GM18909 (cell line): ENCODE measurements at regions not wholly inside any gene's neighbourhood (a gene's known extent, or its start where the extent isn't known, plus 50 kb on each side); places are given as distances from the start of the nearest gene placed in this dataset.
"Not testable (repeated sequence)": the region's sequence is repeated elsewhere in the genome, so short reads cannot be mapped to it uniquely, and the experiment has no call there.

Source experiments
- ATAC-seq: cut with Tn5 transposase; IDR thresholded peaks from one replicate; pipeline ENCODE4 v1.9.1; 2021; ENCODE audit warnings: mild to moderate bottlenecking; ENCODE audit not compliant: unreplicated experiment, poor library complexity

DNA sequence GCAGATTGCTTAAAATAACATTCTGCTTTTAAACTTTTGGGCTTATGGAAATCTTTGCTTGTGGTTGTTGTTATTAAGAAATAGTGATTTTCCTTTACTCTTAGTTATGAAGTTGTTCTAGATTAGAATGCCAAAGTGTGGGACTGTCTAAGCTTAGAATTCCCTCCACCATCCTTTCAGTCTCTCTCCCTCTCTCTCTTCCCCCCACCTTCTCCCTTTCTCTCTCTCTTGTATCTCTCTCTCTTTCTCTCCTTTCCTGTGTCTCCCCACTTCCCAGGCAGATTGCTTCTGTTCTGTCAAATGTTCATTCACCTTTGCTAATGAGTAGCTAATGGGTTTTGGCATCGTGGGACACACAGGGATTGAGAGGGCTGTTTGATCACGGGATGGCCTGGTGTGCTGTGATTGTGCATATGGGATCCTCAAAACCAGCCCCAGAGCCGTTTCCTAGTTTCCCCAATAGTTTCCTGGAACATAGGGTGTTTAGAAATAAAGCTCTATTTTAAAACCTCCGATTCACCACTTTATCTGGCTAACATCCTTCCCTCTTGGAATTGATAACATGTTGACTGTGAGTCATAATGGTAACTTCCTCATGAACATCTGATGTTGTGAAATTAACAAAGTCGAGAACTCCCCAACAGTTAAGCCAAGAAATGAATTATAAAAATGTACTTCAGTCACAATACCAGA is 502.6 kb downstream of the TMEM114 start:
- ATAC-seq, result no peak

DNA sequence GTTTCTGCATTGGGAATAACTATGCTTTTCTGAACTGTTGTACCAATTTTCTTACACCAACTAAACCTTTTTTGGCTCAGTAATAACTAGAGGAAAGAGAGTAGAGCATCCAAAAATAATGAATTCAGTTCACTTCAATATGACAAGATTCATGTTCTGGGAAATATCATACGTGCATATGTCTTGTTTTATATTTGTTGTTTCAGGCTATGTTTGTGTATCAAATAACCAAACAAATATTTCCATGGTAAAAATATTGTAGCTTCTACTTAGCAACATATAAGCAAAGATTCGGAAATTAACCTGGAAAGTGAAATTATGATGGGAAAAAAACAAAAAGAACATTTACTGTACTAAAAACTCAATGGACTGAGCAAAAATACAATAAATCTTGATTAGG is 503.2 kb downstream of the TMEM114 start:
- no peak for ATAC-seq

DNA sequence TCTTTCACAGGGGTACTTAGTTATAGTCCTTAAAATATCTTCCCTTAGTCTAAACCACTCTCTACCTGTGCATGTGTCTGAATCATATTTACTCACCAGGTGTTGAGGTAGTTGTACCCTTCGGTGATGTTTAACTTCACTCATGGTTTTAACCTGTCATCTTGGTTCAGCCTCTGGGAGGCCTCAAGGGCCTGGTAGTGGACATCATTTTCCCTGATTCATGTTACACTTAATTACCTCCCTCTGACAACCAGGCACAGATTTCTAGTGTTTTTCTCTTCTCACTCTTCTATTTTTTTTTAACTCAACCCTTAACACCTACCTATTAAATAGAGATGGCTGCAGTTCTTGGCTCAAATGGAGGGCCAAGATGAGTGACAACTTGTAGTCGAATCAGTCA is 505.4 kb downstream of the TMEM114 start:
- ATAC-seq, result no peak

DNA sequence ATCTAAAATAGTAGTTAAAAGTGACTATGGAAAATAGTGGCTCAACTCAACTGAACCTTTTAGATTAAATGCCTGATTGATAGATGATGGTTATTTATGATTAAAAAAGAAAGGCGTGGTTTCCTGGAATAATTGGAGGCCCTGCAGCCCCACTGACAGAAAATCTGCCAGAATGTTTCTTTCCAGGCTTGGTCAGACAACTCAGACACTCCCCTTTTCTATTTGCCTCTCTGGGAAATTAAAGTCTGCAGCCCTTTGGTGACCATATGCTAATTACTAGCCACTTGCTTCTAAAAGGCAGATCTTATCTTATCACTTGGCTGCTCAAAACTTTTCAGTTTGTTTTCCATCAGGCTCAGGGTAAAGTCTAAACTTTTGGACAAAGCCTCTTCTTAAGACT is 506.0 kb downstream of the TMEM114 start:
- no peak for ATAC-seq

DNA sequence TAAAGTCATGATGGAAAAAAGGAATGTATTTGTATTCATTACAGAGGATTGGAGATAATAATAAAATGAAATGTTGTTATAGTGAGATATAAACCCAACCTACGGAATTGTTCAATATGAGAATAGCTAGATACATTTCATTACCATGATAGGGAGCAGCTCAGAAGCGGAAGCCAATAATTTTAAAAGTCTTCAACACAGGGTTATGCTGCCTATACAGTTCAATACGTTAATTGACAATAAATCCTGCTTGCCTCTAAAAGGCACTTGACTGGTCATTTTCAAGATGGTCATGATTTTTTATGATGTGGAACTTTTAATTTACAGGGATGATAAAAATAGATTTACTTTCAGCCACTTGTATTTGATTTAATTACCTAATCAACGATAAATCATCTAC is 506.8 kb downstream of the TMEM114 start:
- no peak for ATAC-seq

DNA sequence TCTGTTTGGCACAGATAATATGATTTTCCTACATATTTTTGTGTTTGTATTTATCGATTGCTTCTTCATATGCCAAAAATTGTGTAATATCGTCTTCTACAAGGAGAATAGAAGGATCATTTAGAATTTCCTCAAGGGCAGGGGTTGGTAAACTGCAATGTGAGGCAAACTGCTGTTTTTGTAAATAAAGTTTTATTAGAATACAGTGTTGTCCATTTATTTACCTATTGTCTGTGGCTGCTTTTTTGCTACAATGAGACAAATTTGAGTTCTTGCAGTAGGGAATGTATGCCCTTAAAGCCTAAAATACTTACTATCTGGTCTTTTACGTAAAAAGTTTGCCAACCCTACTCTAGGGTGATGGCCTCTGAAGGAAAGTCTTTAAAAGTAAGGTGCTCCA is 509.5 kb downstream of the TMEM114 start:
- ATAC-seq, result no peak

DNA sequence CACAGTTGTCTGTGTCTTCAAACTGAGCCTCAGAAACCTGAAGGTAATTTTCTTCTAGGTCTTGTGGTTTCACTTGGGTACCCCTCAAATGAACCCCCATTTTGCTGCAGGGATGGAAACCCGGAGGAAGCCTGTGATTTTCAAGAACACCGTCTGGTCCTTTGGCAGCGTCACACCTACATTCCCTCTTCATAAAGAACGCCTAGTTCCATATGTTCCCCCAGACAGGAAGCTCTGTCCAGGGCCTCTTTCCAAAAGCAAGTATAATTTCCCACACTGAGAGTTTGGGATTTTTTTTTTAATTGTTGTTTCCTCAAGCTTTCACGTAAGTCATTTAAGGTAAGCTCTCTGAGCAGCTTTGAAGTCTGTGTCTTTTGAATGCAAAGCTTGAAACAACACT is 515.0 kb downstream of the TMEM114 start:
- no peak for ATAC-seq

DNA sequence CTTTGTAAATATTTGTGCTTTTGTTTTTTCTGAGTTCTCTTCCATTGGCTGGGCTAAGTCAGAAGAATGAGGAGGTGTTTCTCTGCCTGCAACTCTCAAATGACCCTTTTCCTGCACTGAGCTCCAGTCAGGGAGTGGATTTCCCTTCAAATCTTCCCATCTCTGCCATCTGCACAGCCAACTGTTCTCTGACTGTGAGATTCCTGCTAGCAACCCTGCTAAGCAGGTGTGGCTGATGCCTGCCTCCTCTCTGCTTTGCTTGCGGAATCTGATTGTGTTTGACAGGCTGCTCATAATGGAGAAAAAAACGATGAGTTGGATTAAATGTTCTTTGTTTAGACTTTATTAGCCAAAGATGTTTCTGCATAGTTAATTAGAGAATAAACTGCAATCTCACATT is 519.8 kb downstream of the TMEM114 start:
- no peak for ATAC-seq

DNA sequence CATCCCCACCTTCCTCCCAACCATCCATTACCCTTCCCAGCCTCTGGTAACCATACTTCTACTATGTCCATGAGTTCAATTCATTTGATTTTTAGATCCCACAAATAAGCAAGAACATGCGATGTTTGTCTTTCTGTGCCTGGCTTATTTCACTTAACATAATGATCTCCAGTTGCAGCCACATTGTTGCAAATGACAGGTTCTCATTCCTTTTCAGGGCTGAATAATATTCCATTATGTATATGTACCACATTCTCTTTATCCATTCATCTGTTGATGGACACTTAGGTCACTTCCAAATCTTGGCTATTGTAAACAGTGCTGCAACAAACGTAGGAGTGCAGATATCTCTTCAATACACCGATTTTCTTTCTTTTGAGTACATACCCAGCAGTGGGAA is 522.1 kb downstream of the TMEM114 start:
- not testable (repeated sequence) for ATAC-seq

DNA sequence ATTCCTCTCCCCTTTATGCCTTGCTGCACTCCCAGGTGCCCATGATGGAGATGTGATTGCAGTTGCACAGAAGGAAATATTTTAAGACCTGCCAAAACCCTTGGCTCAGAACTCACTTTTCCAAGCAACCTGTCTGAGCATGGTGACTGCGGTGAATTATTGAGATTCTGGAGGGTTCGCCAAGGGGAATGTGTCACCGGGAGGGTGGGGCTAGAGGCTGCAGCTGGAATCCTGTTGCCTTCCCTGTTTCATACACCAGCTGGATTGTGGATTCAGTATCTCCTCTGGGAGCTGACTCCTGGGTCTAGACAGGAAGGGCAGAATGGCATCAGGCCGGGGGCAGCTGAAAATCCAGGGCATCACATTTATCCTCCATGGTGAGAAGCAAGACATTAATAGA is 527.2 kb downstream of the TMEM114 start:
- no peak for ATAC-seq

DNA sequence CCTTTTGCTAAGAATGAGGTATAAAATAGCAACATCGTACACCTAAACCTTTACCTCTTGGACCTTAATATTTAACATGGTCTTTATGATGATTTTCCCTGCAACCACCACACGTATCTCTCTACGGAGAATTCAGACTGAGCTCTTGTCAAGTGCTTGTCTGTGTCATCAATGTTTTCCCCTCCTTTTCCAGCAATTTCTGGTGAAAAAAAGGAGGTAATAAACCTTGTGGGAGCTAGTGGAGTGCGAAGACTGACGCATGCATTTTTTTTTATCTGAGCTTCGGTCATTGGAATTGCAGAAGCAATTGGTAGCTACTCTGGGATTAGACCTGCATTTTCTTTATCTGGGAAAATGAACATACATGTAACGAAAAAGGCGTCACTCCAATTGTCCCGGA is 527.6 kb downstream of the TMEM114 start:
- no peak for ATAC-seq

DNA sequence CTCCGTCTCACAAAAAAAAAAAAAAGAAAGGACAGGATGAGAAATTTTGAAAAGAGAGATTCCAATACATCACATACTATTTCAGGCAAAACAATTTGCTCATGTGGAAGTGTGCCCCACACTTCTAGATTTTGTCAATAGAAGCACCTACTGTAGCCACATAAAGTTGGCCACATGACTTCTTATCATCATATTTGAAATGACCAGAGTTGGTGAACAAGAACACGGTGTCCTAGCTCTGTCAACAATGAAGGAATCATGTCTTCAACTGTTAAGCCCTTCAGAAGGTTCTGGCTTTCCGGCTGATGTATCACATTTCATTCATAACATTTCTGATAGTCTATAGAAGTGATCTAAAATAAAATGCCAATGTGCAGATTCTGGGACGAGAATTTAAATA is 534.5 kb downstream of the TMEM114 start:
- ATAC-seq, result no peak

DNA sequence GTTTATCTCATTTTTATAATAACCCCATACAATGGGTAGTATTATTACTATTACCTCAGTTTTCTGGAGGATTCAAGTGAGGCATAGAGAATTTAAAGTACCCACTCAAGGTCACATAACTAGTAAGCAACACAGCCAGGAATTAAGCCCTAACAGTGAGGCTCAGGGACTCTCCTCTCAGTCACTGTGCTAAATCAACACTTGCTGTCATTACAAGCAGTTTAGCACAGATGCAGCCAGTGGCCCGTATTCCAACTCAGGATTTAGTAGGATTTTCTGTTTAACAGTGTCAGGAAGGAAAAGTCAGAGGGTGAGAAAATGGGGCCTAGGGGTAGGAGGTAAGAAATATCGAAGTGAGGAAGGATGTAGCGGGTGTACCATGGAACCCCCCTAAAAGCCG is 536.9 kb downstream of the TMEM114 start:
- ATAC-seq, result no peak

DNA sequence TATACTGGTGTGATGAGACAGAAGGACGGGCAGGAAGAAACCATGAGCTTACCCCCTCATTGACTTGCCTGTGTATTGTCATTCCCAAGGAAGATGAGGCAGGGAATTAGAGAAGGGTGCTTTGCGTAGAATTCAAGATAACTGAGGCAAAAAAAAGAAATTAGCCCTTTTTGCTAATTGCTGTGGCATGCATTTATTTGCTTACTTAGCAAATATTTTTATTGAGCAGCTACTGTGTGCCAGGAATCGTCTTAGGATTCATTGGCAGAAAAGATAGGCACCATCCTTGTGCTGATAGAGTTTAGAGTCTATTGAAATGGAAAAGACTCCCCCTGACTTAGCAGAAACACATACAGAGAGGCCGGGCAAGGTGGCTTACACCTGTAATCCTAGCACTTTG is 541.9 kb downstream of the TMEM114 start:
- no peak for ATAC-seq

DNA sequence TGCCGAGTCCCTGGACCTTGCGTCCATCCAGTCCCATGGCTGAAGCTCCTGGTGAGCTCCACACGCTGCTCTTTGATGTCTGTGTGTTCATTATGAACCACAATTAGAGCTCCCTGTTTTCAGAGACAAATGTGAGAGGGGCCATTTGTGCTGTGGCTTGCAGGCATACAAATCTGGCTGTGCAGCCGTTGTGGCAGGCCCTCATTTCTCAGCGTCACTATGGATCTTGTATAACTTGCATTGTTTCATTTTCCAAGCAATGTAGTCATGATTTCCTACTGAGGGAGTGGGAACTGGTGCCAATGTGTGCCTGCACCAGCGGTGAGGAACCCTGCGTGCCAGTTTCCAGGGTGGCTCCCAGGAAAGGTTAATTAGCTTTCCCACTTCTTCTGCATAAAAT is 542.6 kb downstream of the TMEM114 start:
- ATAC-seq, result no peak

DNA sequence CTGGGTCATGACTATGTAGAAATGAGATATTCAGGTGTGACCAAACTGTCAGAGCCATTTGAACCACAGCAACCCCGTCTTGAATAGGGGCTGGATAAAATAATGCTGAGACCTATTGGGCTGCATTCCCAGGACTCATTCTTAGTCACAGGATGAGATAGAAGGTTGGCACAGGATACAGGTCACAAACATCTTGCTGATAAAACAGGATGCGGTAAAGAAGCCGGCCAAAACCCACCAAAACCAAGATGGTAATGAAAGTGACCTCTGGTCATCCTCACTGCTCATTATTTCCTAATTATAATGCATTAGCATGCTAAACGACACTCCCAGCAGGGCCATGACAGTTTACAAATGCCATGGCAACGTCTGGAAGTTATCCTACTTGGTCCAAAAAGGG is 545.5 kb downstream of the TMEM114 start:
- no peak for ATAC-seq

DNA sequence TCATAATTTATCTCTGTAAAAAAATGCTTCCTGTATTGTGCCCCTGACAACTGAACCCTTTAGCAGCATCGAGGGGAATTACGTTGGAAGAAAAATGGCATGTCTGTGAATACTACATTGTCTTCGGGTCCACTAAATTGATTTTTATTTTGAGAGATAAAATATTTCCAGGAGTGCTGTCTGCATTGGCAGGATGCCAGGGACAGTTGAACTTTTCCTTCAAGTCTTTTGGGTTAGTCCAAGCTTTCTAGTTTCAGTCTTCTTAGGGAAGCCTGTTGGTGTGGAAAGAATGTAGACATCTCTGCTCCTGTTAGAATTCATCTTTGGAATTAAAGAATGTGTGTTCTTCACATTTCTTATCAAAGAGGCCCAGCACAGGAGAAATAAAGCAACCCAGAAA is 557.9 kb downstream of the TMEM114 start:
- no peak for ATAC-seq

DNA sequence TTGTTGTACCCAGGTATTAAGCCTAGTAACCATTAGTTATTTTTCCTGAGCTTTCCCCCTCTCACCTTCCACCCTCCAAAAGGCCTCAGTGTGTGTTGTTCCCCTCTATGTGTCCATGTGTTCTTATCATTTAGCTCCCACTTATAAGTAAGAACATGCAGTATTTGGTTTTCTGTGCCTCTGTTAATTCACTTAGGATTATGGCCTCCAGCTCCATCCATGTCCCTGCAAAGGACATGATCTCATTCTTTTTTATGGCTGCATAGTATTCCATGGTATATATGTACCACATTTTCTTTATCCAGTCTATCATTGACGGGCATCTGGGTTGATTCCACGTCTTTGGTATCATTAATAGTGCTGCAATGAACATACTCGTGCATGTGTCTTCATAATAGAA is 560.3 kb downstream of the TMEM114 start:
- ATAC-seq, result not testable (repeated sequence)

DNA sequence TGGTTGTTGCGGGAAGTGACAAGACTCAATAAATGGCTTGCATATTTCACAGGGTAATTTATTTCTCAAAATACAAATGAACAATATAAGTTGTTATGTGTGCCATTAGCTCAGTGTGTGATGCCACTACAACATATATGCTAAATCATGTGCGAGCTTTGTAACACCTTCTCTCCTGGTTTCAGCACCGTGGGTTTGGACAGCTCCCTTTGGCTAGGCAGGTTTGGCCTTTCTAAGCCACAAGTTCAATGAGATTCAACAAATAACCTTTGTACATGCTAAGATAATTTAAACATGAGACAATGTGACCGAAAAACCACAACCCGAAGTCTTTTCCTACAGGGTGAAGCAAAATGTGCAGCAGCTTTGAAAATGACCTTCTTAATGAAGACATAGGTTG is 563.9 kb downstream of the TMEM114 start:
- no peak for ATAC-seq

DNA sequence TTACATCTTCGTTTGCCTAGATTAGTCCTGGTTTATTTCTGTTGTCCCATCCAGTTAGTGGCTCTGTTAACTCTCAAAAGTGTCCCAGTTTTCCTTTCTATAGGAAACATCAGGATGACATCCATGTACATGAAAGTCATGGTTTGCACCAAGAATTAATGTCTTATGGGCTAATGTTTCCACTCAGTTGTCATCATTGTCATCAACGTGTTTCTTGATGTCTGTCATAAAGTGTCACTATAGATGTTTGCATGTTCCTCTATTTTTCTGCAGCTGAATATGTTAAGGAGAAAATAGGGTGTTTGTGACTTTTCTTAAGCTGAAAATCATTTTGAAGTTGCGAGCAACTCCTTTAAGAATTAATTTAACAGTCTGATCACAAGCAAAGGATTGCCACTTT is 567.0 kb downstream of the TMEM114 start:
- ATAC-seq, result no peak

DNA sequence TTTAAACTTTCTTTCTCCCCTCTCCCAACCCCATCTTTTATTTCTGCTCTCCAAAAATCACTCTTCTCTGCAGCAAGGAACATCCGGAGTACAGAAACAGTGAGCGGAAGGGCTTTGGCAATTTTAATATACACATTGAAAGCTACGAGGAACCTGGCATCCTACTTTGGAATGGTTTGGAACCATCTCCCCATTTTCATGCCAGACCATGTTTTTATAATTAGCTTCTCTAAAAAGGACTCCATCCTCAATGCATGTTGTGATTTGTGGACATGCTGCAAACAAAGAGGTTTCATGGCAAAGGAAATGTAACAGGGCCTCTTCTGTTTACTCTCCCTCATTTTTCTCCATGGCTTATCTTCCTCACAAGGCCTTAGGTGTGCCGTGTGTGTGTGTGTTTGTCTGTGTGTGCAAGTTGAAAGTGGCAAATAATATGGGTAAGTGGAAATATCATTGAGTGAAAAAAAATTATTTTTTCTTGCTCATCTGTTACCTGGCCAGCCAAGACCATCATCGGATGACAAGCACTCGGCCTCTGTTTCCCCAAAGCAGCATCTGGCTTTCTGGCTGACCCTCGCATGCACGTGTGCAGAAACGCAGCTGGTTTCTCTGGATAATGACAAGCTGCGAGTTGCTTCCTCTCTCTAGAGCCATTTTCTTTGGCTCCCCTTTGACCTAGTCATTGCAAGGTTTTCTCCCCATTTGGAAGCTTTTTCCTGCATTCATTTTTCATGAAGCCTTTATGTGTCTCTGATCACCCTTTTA is 585.0 kb downstream of the TMEM114 start:
- ATAC-seq, result no peak

DNA sequence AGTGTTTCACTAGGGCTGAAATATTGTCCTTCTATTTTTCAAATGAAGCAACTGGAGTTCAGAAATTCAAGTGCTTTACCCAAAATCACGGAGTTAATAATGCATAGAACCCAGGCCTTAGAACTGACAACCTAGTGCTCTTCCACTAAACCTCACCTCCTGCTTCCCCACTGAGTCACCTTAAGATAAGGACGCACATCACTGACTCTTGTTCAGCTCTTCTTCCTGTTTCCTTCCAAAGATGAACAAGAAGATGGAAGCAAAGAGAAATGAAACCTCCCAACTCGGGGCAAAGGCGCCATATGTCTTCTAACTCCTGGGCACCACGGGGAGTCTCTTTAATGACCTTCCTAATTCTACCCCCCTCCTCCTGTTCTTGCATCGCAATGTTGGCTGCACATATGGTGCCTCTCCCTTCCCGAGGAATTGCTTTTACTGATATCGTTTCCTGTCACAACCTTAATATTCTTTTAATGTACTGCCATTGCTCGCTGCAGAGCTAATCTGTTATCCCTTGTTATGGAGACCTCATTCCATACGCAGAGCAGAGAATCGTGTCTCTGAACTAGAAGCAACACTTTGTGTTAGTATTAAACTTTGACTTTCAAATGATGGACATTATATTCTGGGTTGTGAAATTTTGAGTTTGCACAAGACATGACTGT is 591.4 kb downstream of the TMEM114 start:
- no peak for ATAC-seq
